Testis (tissue), 2 donors: ENCODE measurements at regions not wholly inside any gene's neighbourhood (a gene's known extent, or its start where the extent isn't known, plus 50 kb on each side); places are given as distances from the start of the nearest gene placed in this dataset.

Experiments
- CTCF ChIP-seq, 3 experiments: fragments of 450-650 bp in 2 of 3; fragments of 200-600 bp in 1 of 3; sonication (generic) in 1 of 3; IDR thresholded peaks; one replicate each; pipeline ENCODE4 v1.5.1; 2016 to 2019; ENCODE audit warnings: antibody characterized with exemption in 3 of 3, mild to moderate bottlenecking in 2 of 3, moderate library complexity in 1 of 3
- POLR2A ChIP-seq: fragments of 450-650 bp; IDR thresholded peaks from one replicate; pipeline ENCODE4 v1.6.1; 2017; ENCODE audit warnings: antibody characterized with exemption, mild to moderate bottlenecking, moderate library complexity

GRCh38 chr2:221170548-221170947 lies 401.6 kb downstream of the EPHA4 start:
- TF ChIP-seq POLR2A (no peak), CTCF (IDR thresholded peaks at IDR 0.05) (no peak)
